ENCODE measurements at regions not wholly inside any gene's neighbourhood (a gene's known extent, or its start where the extent isn't known, plus 50 kb on each side); places are given as distances from the start of the nearest gene placed in this dataset.

DNA sequence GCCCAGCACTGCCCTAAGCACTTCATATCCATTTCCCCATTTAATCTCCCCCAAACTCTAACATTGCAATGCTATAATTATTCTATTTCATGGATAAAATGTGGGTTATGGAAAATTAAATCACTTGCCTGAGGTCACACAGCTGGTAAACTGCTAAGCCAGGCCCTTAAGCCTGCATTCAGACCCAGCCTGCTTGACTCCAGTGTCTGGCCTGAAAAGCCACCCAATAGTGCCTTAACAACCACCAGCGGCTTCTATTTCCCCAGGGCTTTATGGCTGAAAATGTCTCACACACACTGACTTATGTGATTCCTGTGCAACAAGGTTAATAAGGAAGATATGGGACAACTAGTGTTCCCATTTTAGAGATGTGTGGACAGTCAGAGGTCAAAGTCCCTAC is 178.5 kb upstream of the SNX19 start:
- Histone ChIP-seq H3K9me3 (ENCODE audit: control insufficient read depth, insufficient read depth, low read depth, low read length) (no peaks in the 10 kb centered on the region), H3K27ac (ENCODE audit: low read length) (no peak overlapping the region), H3K27me3 (ENCODE audit: control insufficient read depth, insufficient read depth, low read length) (no peaks in the 10 kb centered on the region), H3K4me3 (ENCODE audit: low read depth in 2 of 2, low read length in 2 of 2) (no peak overlapping the region), H3K4me1 (ENCODE audit: control insufficient read depth, insufficient read depth, low read length) (no peaks in the 10 kb centered on the region), H3K36me3 (ENCODE audit: control insufficient read depth, insufficient read depth, low read length) (no peaks in the 10 kb centered on the region)
- POLR2A ChIA-PET: no interaction called here
- DNase-seq (ENCODE audit: low read depth, low spot score) (no peak), ATAC-seq (no peak)
- TF ChIP-seq TCF7L2 (IDR thresholded peaks at IDR 0.05; ENCODE audit: low read depth, low read length) (no peak), SIN3A (IDR thresholded peaks at IDR 0.05; ENCODE audit: borderline replicate concordance, insufficient read depth, low read depth, low read length) (no peak), POLR2AphosphoS5 (IDR thresholded peaks at IDR 0.05; ENCODE audit: low read depth, low read length) (no peak)
- TF ChIP-seq, protein P1, sequence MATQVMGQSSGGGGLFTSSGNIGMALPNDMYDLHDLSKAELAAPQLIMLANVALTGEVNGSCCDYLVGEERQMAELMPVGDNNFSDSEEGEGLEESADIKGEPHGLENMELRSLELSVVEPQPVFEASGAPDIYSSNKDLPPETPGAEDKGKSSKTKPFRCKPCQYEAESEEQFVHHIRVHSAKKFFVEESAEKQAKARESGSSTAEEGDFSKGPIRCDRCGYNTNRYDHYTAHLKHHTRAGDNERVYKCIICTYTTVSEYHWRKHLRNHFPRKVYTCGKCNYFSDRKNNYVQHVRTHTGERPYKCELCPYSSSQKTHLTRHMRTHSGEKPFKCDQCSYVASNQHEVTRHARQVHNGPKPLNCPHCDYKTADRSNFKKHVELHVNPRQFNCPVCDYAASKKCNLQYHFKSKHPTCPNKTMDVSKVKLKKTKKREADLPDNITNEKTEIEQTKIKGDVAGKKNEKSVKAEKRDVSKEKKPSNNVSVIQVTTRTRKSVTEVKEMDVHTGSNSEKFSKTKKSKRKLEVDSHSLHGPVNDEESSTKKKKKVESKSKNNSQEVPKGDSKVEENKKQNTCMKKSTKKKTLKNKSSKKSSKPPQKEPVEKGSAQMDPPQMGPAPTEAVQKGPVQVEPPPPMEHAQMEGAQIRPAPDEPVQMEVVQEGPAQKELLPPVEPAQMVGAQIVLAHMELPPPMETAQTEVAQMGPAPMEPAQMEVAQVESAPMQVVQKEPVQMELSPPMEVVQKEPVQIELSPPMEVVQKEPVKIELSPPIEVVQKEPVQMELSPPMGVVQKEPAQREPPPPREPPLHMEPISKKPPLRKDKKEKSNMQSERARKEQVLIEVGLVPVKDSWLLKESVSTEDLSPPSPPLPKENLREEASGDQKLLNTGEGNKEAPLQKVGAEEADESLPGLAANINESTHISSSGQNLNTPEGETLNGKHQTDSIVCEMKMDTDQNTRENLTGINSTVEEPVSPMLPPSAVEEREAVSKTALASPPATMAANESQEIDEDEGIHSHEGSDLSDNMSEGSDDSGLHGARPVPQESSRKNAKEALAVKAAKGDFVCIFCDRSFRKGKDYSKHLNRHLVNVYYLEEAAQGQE (IDR thresholded peaks at IDR 0.05; ENCODE audit: insufficient read depth in 1 of 2, low read depth in 2 of 2, low read length in 1 of 2): no peak
- TF ChIP-seq, protein P2, sequence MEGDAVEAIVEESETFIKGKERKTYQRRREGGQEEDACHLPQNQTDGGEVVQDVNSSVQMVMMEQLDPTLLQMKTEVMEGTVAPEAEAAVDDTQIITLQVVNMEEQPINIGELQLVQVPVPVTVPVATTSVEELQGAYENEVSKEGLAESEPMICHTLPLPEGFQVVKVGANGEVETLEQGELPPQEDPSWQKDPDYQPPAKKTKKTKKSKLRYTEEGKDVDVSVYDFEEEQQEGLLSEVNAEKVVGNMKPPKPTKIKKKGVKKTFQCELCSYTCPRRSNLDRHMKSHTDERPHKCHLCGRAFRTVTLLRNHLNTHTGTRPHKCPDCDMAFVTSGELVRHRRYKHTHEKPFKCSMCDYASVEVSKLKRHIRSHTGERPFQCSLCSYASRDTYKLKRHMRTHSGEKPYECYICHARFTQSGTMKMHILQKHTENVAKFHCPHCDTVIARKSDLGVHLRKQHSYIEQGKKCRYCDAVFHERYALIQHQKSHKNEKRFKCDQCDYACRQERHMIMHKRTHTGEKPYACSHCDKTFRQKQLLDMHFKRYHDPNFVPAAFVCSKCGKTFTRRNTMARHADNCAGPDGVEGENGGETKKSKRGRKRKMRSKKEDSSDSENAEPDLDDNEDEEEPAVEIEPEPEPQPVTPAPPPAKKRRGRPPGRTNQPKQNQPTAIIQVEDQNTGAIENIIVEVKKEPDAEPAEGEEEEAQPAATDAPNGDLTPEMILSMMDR (IDR thresholded peaks at IDR 0.05): no peak
- in situ Hi-C loops (cut with HindIII; ENCODE audit: low pct_unique_long_range_greater_than_20kb, low sequenced_read_pairs): no loop called here
- CTCF ChIA-PET: no interaction called here
- BruUV-seq (replicated peaks): no TSS peak
- intact Hi-C loops (cut with micrococcal nuclease; ENCODE audit: unreplicated experiment): no loop called here

DNA sequence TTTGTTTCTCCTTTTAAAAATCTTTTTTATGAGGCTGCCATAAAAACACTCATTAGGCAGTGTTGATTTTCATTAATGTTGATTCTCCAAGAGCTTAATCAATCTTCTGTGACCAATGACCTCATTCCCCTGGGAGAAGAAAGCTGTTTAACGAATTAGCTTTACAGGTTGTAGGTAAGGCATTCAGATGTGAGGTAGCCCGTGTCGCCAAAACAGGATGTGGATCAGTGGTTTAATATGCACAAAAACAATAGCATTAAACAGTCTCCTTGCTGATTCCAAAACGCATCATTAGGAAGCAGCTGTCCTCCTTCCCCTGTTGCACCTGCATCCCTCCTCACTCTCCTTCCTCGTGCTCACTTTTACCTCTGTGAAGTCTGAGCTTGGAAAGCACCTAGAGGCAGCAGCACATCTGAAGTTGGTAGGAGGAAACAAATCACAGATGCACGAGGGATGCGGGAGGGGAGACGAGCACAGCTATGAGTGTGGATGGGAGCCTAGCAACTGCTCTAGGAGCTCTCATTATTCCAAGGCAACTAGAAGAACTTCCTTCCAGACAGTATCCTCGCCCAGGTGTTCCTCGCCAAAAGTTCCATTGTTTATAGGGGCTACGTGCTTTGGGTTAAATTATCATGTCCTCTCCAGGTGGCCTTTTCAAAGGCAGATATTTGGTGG is 179.4 kb upstream of the SNX19 start:
- Histone ChIP-seq H3K27me3 (ENCODE audit: control insufficient read depth, insufficient read depth, low read length) (no peaks in the 10 kb centered on the region), H3K27ac (ENCODE audit: low read length) (no peak overlapping the region), H3K4me1 (ENCODE audit: control insufficient read depth, insufficient read depth, low read length) (no peaks in the 10 kb centered on the region), H3K36me3 (ENCODE audit: control insufficient read depth, insufficient read depth, low read length) (no peaks in the 10 kb centered on the region), H3K4me3 (ENCODE audit: low read depth in 2 of 2, low read length in 2 of 2) (no peak overlapping the region), H3K9me3 (ENCODE audit: control insufficient read depth, insufficient read depth, low read depth, low read length) (no peaks in the 10 kb centered on the region)
- in situ Hi-C loops (cut with HindIII; ENCODE audit: low pct_unique_long_range_greater_than_20kb, low sequenced_read_pairs): no loop called here
- no peak for DNase-seq (ENCODE audit: low read depth, low spot score)
- CTCF ChIA-PET: no interaction called here
- no TSS peak for BruUV-seq (replicated peaks)
- no peak for ATAC-seq
- TF ChIP-seq SIN3A (IDR thresholded peaks at IDR 0.05; ENCODE audit: borderline replicate concordance, insufficient read depth, low read depth, low read length) (no peak), TCF7L2 (IDR thresholded peaks at IDR 0.05; ENCODE audit: low read depth, low read length) (no peak), POLR2AphosphoS5 (IDR thresholded peaks at IDR 0.05; ENCODE audit: low read depth, low read length) (no peak)
- TF ChIP-seq, protein P2 (IDR thresholded peaks at IDR 0.05): no peak
- TF ChIP-seq, protein P1 (IDR thresholded peaks at IDR 0.05; ENCODE audit: insufficient read depth in 1 of 2, low read depth in 2 of 2, low read length in 1 of 2): no peak
- POLR2A ChIA-PET: interaction anchor here (0.6 kb wide), 1 partner anchor 1887 kb away, joined by 5 read pairs; no protein-coding TSS in a partner anchor
- intact Hi-C loops (cut with micrococcal nuclease; ENCODE audit: unreplicated experiment): no loop called here
